SK-N-SH (cell line): ENCODE measurements at regions not wholly inside any gene's neighbourhood (a gene's known extent, or its start where the extent isn't known, plus 50 kb on each side); places are given as distances from the start of the nearest gene placed in this dataset.
A peak's percentile ranks its signal among the peaks of the same experiment; 100 is the strongest.

ENCODE experiments used
- CTCF ChIA-PET: fragments of 300-600, 350-600 bp; formaldehyde crosslinking; extraction: SDS; loops from one replicate; lab custom pipeline; 2021; lab: Yijun Ruan, JAX
- POLR2A ChIA-PET: fragments of 350-600 bp; sonication (Branson Sonifier 250); formaldehyde crosslinking; extraction: SDS; loops from one replicate; lab custom pipeline; 2020; ENCODE audit warnings: antibody characterized with exemption, inconsistent platforms; lab: Yijun Ruan, JAX
- DNase-seq: peaks from one replicate; pipeline ENCODE4 v3.0.0; 2012
- H2AFZ ChIP-seq: fragments of 200-600 bp; sonication (generic); 2 replicates; pipeline ENCODE4 v1.8.1; 2016; ENCODE audit warnings: antibody characterized with exemption, mild to moderate bottlenecking, low read depth
- H3F3A ChIP-seq: fragments of 200-600 bp; sonication (generic); replicated peaks from 2 replicates; pipeline ENCODE3; 2016; ENCODE audit warnings: antibody characterized with exemption, mild to moderate bottlenecking; ENCODE audit not compliant: insufficient read depth
- H3K27ac ChIP-seq, 2 experiments: fragments of 200-500 bp in 1 of 2; fragments of 200-600 bp in 1 of 2; sonication (Bioruptor generic) in 1 of 2; sonication (generic), shearing (Covaris generic) in 1 of 2; 2 replicates each; pipeline versions ENCODE4 v1.5.1 to v1.6.1; 2014 to 2016; ENCODE audit warnings: low read depth in 2 of 2, inconsistent platforms in 1 of 2, low read length in 1 of 2, mild to moderate bottlenecking in 1 of 2, mixed read lengths in 1 of 2
- H3K27me3 ChIP-seq: fragments of 200-600 bp; sonication (generic), shearing (Covaris generic); 2 replicates; pipeline ENCODE4 v1.6.1; 2016; ENCODE audit warnings: mixed run types; ENCODE audit not compliant: insufficient read depth
- H3K36me3 ChIP-seq, 2 experiments: fragments of 200-500 bp in 1 of 2; fragments of 200-600 bp in 1 of 2; sonication (Bioruptor generic) in 1 of 2; sonication (generic) in 1 of 2; replicated peaks in 1 of 2; 2 replicates each; pipeline versions ENCODE3 to v1.5.1; 2014 to 2016; ENCODE audit warnings: low read length in 1 of 2, mild to moderate bottlenecking in 1 of 2; ENCODE audit not compliant: insufficient read depth in 2 of 2, control insufficient read depth in 1 of 2
- H3K4me1 ChIP-seq, 2 experiments: fragments of 200-500 bp in 1 of 2; fragments of 200-600 bp in 1 of 2; sonication (Bioruptor generic) in 1 of 2; sonication (generic), shearing (Covaris generic) in 1 of 2; 2 replicates each; pipeline versions ENCODE4 v1.5.1 to v1.6.1; 2014 to 2016; ENCODE audit warnings: low read depth in 1 of 2, low read length in 1 of 2, mixed run types in 1 of 2; ENCODE audit not compliant: insufficient read depth in 2 of 2, control insufficient read depth in 1 of 2
- H3K4me2 ChIP-seq: fragments of 200-600 bp; sonication (generic), shearing (Covaris generic); 2 replicates; pipeline ENCODE4 v1.6.1; 2017; ENCODE audit warnings: mixed run types
- H3K4me3 ChIP-seq, 2 experiments: fragments of 200-500 bp in 1 of 2; fragments of 200-600 bp in 1 of 2; sonication (Bioruptor generic) in 1 of 2; sonication (generic), shearing (Covaris generic) in 1 of 2; 2 replicates each; pipeline versions ENCODE4 v1.5.1 to v1.8.1; 2014 to 2016; ENCODE audit warnings: low read depth in 2 of 2, inconsistent platforms in 1 of 2, low read length in 1 of 2, mild to moderate bottlenecking in 1 of 2, mixed read lengths in 1 of 2, moderate library complexity in 1 of 2
- H3K79me2 ChIP-seq: fragments of 200-600 bp; sonication (generic); 2 replicates; pipeline ENCODE4 v1.8.1; 2017; ENCODE audit warnings: mild to moderate bottlenecking; ENCODE audit not compliant: insufficient read depth
- H3K9ac ChIP-seq: fragments of 200-600 bp; sonication (generic); 2 replicates; pipeline ENCODE4 v1.6.1; 2017; ENCODE audit warnings: mixed run types
- H3K9me2 ChIP-seq: fragments of 200-600 bp; sonication (generic); 2 replicates; pipeline ENCODE4 v1.6.1; 2017; ENCODE audit warnings: mixed run types
- H3K9me3 ChIP-seq: fragments of 200-600 bp; sonication (generic); 2 replicates; pipeline ENCODE4 v1.6.1; 2017; ENCODE audit warnings: mixed run types, mild to moderate bottlenecking, moderate library complexity
- H4K20me1 ChIP-seq: fragments of 200-600 bp; sonication (generic); 2 replicates; pipeline ENCODE4 v1.6.1; 2017; ENCODE audit warnings: mild to moderate bottlenecking, mixed run types; ENCODE audit not compliant: insufficient read depth
- CHD2 ChIP-seq: fragments of 150-350 bp; IDR thresholded peaks from 2 replicates; pipeline ENCODE4 v1.6.1; 2018; ENCODE audit warnings: low read length; ENCODE audit not compliant: partially characterized antibody
- ELF1 ChIP-seq: IDR thresholded peaks from 2 replicates; pipeline ENCODE4 v1.4.0; 2012
- EZH2phosphoT487 ChIP-seq: fragments of 200-600 bp; sonication (generic); IDR thresholded peaks from 2 replicates; pipeline ENCODE4 v1.6.1; 2017; ENCODE audit warnings: low read depth, mixed run types, mild to moderate bottlenecking, antibody characterized with exemption, moderate library complexity, borderline replicate concordance
- FOSL2 ChIP-seq: IDR thresholded peaks from 2 replicates; pipeline ENCODE4 v1.4.0; 2012; ENCODE audit warnings: low read depth, mild to moderate bottlenecking, moderate library complexity, borderline replicate concordance
- FOXM1 ChIP-seq: IDR thresholded peaks from 2 replicates; pipeline ENCODE4 v1.4.0; 2012; ENCODE audit warnings: low read depth, mild to moderate bottlenecking
- JUND ChIP-seq: IDR thresholded peaks from 2 replicates; pipeline ENCODE4 v1.4.0; 2012
- MEF2A ChIP-seq: IDR thresholded peaks from 2 replicates; pipeline ENCODE4 v1.4.0; 2012; ENCODE audit warnings: low read depth, borderline replicate concordance
- MXI1 ChIP-seq: IDR thresholded peaks from 2 replicates; pipeline ENCODE4 v1.6.1; 2012; ENCODE audit warnings: mild to moderate bottlenecking, low read depth, low read length, improper control_type of control experiment
- NRF1 ChIP-seq: IDR thresholded peaks from 2 replicates; pipeline ENCODE4 v1.6.1; 2012; ENCODE audit warnings: low read depth, mild to moderate bottlenecking, low read length
- RAD21 ChIP-seq: IDR thresholded peaks from 2 replicates; pipeline ENCODE4 v1.6.1; 2012; ENCODE audit warnings: mild to moderate bottlenecking, low read length
- RCOR1 ChIP-seq: fragments of 150-350 bp; IDR thresholded peaks from 2 replicates; pipeline ENCODE4 v1.6.1; 2017; ENCODE audit warnings: antibody characterized with exemption, low read length
- RXRA ChIP-seq: IDR thresholded peaks from 2 replicates; pipeline ENCODE4 v1.4.0; 2012; ENCODE audit warnings: low read depth, mild to moderate bottlenecking, borderline replicate concordance
- TCF12 ChIP-seq: IDR thresholded peaks from 2 replicates; pipeline ENCODE4 v1.4.0; 2012
- TEAD4 ChIP-seq: IDR thresholded peaks from 2 replicates; pipeline ENCODE4 v1.4.0; 2012; ENCODE audit warnings: mild to moderate bottlenecking, borderline replicate concordance; ENCODE audit not compliant: insufficient read depth
- YY1 ChIP-seq: IDR thresholded peaks from 2 replicates; pipeline ENCODE4 v1.4.0; 2012; ENCODE audit warnings: low read depth, mild to moderate bottlenecking
- WGBS: methylation state at CpG from one replicate; pipeline ENCODE4 v1.1.6; 2017; ENCODE audit warnings: low lambda C conversion rate; 5-methylcytosine and 5-hydroxymethylcytosine counted together
- TF ChIP-seq, protein P1 (sequence below): IDR thresholded peaks from 2 replicates; pipeline ENCODE4 v1.4.0; 2012; ENCODE audit warnings: low read depth, borderline replicate concordance
- TF ChIP-seq, protein P2 (sequence below): IDR thresholded peaks from 2 replicates; pipeline ENCODE4 v1.6.1; 2012; ENCODE audit warnings: mild to moderate bottlenecking, low read depth, low read length, moderate library complexity
- TF ChIP-seq, protein P3 (sequence below): fragments of 150-350 bp; IDR thresholded peaks from 2 replicates; pipeline ENCODE4 v1.6.1; 2016; ENCODE audit warnings: mild to moderate bottlenecking, low read depth, low read length
- TF ChIP-seq, protein P4 (sequence below): fragments of 150-350 bp; IDR thresholded peaks from 2 replicates; pipeline ENCODE4 v1.6.1; 2017; ENCODE audit warnings: antibody characterized with exemption, low read length, low read depth, borderline replicate concordance

DNA sequence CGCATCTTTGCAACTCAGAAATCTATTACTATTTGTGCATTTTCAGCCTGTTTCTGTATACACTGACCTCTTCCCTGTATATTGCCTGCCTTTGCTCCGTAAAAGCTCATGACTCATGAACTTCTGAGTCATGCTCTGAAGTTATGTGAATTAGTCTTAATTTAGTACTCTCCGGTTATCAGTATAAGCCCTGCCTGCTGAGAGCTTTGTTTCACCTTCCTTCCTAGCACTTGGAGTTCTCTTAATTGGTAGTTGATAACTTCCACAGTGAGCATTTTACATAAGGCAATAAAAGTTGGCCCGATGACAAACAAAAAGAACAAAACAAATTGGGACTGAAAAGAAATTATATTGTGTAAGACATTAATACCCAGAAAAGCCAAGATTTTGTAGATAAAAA lies 231.4 kb downstream of the GJA1 start (continued):
- TF ChIP-seq, protein P1, sequence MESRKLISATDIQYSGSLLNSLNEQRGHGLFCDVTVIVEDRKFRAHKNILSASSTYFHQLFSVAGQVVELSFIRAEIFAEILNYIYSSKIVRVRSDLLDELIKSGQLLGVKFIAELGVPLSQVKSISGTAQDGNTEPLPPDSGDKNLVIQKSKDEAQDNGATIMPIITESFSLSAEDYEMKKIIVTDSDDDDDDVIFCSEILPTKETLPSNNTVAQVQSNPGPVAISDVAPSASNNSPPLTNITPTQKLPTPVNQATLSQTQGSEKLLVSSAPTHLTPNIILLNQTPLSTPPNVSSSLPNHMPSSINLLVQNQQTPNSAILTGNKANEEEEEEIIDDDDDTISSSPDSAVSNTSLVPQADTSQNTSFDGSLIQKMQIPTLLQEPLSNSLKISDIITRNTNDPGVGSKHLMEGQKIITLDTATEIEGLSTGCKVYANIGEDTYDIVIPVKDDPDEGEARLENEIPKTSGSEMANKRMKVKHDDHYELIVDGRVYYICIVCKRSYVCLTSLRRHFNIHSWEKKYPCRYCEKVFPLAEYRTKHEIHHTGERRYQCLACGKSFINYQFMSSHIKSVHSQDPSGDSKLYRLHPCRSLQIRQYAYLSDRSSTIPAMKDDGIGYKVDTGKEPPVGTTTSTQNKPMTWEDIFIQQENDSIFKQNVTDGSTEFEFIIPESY, result no peak
- TF ChIP-seq JUND (peak; percentile 91), RAD21 (no peak), YY1 (no peak), MXI1 (no peak), FOXM1 (no peak), MEF2A (peak; percentile 40; the same call in 1 of the 2 replicates), NRF1 (no peak), TCF12 (peak; percentile 43; the same call in 1 of the 2 replicates), RCOR1 (no peak)
- TF ChIP-seq, protein P2, sequence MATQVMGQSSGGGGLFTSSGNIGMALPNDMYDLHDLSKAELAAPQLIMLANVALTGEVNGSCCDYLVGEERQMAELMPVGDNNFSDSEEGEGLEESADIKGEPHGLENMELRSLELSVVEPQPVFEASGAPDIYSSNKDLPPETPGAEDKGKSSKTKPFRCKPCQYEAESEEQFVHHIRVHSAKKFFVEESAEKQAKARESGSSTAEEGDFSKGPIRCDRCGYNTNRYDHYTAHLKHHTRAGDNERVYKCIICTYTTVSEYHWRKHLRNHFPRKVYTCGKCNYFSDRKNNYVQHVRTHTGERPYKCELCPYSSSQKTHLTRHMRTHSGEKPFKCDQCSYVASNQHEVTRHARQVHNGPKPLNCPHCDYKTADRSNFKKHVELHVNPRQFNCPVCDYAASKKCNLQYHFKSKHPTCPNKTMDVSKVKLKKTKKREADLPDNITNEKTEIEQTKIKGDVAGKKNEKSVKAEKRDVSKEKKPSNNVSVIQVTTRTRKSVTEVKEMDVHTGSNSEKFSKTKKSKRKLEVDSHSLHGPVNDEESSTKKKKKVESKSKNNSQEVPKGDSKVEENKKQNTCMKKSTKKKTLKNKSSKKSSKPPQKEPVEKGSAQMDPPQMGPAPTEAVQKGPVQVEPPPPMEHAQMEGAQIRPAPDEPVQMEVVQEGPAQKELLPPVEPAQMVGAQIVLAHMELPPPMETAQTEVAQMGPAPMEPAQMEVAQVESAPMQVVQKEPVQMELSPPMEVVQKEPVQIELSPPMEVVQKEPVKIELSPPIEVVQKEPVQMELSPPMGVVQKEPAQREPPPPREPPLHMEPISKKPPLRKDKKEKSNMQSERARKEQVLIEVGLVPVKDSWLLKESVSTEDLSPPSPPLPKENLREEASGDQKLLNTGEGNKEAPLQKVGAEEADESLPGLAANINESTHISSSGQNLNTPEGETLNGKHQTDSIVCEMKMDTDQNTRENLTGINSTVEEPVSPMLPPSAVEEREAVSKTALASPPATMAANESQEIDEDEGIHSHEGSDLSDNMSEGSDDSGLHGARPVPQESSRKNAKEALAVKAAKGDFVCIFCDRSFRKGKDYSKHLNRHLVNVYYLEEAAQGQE, result no peak

DNA sequence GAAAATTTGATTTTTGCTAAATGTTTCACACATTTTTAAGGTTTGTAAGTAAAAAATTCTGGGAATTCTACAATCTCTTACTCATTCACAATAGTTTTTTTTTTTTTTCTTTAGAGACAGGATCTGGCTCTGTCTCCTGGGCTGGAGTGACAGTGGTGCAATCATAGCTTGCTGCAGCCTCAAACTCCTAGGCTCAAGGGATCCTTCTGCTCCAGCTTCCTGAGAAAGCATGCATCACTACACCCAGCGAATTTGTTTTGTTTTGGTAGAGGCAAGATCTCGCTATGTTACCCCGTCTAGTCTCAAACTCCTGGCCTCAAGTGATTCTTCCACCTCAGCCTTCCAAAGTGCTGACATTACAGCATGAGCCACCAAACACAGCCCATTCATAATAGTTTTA lies 232.8 kb downstream of the GJA1 start:
- 98% methylated on average over 3 of the region's 3 CpGs for WGBS
- Histone ChIP-seq H2AFZ (no peak overlapping the region), H3K9ac (no peak overlapping the region), H3K4me1 (peaks cover 0 to 13% of the 10 kb centered on the region in 2 experiments; a peak in 1 of 4 replicates), H3F3A (peaks cover 11% of the 10 kb centered on the region), H3K4me3 (no peak overlapping the region; a peak in 1 of 4 replicates), H3K4me2 (no peak overlapping the region), H3K36me3 (no peaks in the 10 kb centered on the region), H3K27me3 (no peaks in the 10 kb centered on the region), H3K9me3 (no peaks in the 10 kb centered on the region), H4K20me1 (no peaks in the 10 kb centered on the region), H3K9me2 (no peaks in the 10 kb centered on the region), H3K27ac (no peak overlapping the region), H3K79me2 (no peaks in the 10 kb centered on the region)
- POLR2A ChIA-PET, result no interaction called here
- CTCF ChIA-PET, result interaction anchor here (0.8 to 1.0 kb wide), 2 partner anchors 8 to 555 kb away, joined by 3 to 4 read pairs; no protein-coding TSS in a partner anchor
- DNase-seq, result no peak
- no peak for TF ChIP-seq MEF2A
- TF ChIP-seq EZH2phosphoT487, result no peak
- no peak for TF ChIP-seq CHD2
- no peak for TF ChIP-seq FOSL2
- TF ChIP-seq, protein P3, sequence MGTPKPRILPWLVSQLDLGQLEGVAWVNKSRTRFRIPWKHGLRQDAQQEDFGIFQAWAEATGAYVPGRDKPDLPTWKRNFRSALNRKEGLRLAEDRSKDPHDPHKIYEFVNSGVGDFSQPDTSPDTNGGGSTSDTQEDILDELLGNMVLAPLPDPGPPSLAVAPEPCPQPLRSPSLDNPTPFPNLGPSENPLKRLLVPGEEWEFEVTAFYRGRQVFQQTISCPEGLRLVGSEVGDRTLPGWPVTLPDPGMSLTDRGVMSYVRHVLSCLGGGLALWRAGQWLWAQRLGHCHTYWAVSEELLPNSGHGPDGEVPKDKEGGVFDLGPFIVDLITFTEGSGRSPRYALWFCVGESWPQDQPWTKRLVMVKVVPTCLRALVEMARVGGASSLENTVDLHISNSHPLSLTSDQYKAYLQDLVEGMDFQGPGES, result no peak
- TF ChIP-seq TEAD4, result no peak
- TF ChIP-seq, protein P1, result no peak
- no peak for TF ChIP-seq TCF12
- TF ChIP-seq RXRA, result no peak
- TF ChIP-seq, protein P4, sequence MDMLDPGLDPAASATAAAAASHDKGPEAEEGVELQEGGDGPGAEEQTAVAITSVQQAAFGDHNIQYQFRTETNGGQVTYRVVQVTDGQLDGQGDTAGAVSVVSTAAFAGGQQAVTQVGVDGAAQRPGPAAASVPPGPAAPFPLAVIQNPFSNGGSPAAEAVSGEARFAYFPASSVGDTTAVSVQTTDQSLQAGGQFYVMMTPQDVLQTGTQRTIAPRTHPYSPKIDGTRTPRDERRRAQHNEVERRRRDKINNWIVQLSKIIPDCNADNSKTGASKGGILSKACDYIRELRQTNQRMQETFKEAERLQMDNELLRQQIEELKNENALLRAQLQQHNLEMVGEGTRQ, result no peak
- TF ChIP-seq ELF1, result no peak
